HS-5 (cell line): ENCODE measurements at regions not wholly inside any gene's neighbourhood (a gene's known extent, or its start where the extent isn't known, plus 50 kb on each side); places are given as distances from the start of the nearest gene placed in this dataset.

Source experiments
- DNase-seq: peaks from one replicate; pipeline ENCODE4 v3.0.0-alpha.2; 2012; ENCODE audit warnings: low read depth

DNA sequence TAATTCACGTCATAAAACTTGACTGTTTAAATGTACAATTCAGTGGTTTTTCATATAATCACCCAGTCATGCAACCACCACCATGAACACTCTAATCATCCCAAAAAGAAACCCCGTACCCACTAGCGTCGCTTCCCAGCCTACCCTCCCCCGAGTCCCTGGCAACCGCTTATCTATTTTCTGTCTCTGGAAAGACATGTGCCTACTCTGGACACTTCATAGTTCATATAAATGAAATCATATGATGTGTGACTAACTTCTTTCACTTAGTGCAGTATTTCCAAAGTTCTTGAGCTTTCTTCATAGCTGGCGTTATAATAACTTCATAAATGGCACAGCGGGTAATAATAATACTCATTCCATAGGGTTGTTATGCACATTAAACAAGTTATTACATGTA lies 215.2 kb downstream of the MYLK4 start:
- DNase-seq = no peak

GRCh38 chr6:2534406-2535042 lies 216.2 kb downstream of the MYLK4 start:
- DNase-seq = no peak

DNA sequence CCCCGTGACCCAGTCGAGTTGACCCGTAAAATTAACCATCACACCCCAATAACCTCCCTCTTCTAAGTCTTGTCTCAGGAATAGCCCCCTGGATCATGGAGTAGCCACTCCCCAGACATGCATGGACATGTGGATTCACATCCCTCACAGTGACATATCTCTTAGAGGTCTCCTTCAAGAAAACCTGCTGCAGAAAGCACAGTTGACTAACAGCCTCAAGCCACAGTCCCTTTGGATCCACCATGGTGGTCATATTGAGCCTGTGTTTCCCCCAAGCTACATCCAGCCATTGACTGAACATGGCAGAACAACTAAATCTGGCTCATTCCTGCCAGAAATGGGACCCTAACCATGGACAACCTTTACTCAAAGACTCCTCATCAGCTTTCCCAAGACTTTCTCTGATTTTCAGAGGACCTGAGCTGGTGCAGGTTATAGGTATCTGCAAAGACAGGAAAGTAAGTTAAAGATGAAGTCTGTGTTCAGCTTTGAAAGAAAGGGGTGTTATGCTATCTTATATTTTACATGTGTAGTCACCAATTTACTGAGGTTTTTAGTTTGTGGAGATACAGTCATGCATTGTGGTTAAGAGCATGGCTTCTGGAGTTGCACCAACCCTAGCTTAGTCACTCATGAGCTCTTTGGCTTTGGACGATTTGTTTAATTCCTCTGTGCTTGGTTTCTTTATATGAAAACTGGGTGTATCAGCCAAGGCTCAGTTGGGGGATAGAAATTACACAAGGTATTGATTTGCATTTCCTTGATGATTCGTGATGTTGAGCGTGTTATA lies 219.1 kb downstream of the MYLK4 start:
- peak; percentile 85 for DNase-seq

DNA sequence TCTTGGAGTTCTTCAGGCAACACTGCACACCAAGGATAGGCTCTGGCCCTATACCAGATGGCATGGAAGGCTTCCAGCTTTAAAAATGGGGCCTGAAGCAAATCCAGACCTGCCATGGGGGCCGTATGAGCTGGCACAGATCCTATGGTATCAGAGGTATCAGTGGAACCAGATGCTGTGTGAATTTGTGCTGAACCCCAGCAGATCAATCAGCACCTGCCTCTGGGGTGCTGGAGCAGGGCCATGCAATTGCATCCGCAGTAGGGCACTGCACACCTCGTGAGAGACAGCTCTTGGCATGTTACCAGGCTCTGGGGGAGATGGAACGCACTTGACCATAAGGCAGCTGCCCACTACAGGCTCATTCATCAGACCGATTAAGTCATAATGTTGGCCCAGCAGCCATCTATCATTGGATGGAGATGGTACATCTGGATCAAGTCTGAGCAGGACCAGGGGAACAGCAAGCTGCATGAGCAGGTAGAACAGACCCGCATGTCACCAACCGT lies 221.5 kb downstream of the MYLK4 start:
- no peak for DNase-seq

- DNase-seq = no peak
These were observed 222.6 kb downstream of the MYLK4 start for GRCh38 chr6:2528156-2528555.

GRCh38 chr6:2526766-2527165 lies 224.0 kb downstream of the MYLK4 start:
- DNase-seq = no peak

GRCh38 chr6:2524090-2524489 lies 226.6 kb downstream of the MYLK4 start:
- DNase-seq = no peak

GRCh38 chr6:2523061-2523460 lies 227.7 kb downstream of the MYLK4 start:
- no peak for DNase-seq

DNA sequence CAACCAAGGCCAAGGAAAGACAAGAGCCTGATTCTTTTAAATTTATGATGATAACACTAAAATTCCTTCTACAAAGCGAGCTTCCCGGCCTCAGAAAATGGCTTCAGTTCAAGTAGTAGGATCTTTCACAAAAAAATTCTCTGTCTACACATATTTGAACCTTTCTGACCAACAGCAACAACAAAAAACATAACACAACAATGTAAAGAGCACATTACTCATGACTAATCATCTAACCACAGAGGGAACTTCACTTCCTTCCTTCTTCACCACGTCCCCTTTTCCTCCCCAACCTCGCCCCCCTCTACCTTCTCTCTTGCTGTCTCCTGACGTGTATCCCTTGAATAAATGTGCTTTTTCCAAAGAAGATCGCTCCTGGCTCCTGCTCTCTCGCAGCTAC lies 228.2 kb downstream of the MYLK4 start:
- peak; percentile 24 for DNase-seq

- no peak for DNase-seq
These were observed 232.8 kb downstream of the MYLK4 start for GRCh38 chr6:2517855-2518473.

- DNase-seq = no peak
These were observed 233.3 kb downstream of the MYLK4 start for GRCh38 chr6:2517401-2517800.

DNA sequence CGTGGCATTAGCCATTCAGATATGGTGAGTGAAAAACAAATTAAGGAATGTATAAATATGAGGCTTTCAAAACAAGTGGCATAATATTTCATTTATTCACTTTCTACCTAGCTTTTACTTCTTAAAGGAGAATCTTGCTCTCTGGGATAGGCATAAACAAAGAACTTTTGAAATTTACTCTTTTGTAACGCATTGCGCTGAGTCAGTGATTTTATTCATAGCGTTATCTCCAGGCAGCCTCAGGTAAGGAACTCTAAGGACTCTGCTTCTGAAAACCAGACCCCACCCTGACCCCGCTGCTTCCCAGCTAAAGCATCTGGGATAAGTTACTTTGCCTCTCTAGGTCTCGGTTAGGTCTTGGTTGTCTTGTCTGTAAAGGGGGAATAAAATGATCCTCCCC lies 234.7 kb downstream of the MYLK4 start:
- DNase-seq = no peak

- no peak for DNase-seq
These were observed 235.7 kb downstream of the MYLK4 start for GRCh38 chr6:2514965-2515543.

DNA sequence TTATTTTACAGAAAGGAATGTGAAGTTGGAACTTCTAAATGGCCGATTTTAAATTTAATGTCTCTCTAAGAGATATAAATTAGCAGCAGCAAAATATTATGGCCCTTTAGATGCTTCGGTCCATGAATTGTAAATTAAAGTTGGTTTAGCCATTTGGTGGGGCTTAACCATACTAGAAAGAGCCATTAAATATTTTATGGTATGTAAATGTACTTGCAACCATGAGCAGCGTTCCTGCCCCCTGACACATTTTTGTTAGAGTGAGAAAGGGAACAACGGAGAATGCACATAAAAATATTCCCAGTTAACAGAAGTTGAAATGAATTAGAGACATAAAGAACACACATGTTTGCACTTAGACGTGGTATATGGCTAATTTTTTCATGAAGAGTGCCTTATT lies 237.9 kb downstream of the MYLK4 start:
- DNase-seq = no peak

- no peak for DNase-seq
These were observed 240.4 kb downstream of the MYLK4 start for GRCh38 chr6:2510316-2510715.

DNA sequence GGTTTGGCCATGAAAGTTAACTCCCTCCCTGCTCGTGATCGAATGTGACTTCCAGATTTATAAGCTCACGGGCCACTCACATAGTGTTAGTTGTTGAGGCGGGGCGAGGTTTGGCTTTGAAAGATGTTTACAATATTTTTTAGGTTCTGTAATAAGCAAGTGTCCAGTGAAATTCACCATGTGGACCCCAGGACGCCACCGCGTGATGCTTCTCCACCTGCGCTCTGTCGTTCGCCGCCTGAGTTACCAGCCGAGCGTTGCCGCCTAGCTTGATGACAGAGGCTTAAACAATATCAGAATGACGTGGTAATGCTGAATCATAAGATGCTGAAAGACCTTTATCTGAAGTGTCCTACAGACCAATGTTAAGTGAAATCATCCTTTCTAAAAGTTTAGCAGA lies 241.0 kb downstream of the MYLK4 start:
- DNase-seq = no peak

DNA sequence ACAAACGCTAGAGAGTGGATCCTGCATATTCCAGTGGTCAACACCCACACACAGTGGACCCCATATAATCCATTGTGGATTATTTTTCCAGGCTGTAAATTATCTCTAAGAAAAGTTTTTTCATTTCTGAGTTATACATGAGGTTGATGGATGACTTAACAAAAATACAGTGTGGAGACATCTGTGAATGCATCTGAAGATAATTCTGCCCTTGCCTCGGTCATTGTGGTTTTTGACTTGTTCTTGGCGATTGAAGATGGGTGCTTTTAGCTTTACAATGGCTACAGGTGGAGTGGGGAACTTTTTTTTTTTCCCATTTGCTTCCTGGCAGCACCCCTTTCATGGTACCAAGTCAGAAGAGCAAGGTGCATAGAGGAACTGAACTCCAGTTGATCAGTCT lies 242.7 kb downstream of the MYLK4 start:
- no peak for DNase-seq

GRCh38 chr6:2507521-2508037 lies 243.1 kb downstream of the MYLK4 start:
- no peak for DNase-seq

- no peak for DNase-seq
These were observed 243.7 kb downstream of the MYLK4 start for GRCh38 chr6:2507016-2507415.

- no peak for DNase-seq
These were observed 245.1 kb downstream of the MYLK4 start for GRCh38 chr6:2505624-2506023.

DNA sequence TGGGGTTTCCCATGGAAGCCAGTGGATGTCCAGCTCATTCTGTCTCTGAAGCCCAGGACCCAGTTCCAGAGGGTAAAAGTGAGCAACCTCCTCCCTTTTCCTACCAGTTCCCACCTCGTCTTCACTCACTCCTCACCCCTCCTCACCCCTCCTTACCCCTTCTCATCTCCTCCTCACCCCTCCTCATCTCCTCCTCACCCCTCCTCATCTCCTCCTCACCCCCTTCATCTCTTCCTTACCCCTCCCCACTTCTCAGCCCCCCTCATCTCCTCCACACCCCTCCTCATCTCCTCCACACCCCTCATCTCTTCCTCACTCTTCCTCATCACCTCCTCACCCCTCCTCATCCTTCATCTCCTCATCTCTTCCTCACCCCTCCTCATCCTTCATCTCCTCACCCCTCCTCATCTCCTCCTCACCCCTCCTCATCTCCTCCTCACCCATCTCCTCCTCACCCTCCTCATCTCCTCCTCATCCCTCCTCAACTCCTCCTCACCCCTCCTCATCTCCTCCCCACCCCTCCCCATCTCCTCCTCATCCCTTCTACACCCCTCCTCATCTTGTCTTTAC lies 246.1 kb downstream of the MYLK4 start:
- no peak for DNase-seq

DNA sequence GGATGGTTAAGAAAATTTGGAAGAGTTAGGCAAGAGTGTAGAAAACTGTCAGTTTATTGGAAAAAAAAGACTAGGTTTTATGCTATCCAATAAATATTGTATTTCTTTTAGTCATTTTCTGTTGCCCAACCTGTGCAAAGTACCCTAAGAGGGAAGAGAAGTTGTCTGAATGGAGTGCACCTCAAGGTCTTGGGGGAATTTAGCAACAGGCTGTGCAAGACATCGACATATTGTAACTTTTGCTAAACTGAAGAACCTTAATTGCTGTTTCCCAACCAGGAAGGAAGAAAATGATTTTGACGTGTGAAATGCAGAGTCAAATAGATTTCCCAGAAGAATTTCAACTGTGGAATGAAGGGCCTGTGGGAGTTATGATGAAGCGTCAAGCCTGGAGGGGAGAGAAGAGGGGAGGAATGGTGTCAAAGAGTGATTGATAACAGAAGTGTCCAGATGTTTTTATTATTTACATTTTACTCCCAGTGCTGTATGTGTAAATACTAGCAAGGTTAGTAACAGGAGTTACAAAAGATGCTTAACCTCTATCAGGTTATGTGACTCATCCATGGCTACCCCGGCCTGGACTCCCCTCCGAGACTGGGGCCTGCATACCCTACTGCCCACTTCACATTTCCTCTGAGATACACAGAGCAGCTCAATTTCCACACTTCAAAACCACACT lies 246.8 kb downstream of the MYLK4 start:
- peak; percentile 37 for DNase-seq
